ENCODE measurements at regions not wholly inside any gene's neighbourhood (a gene's known extent, or its start where the extent isn't known, plus 50 kb on each side); places are given as distances from the start of the nearest gene placed in this dataset.

- H3K9me3 ChIP-seq (ENCODE audit: control insufficient read depth, low read length, poor library complexity, severe bottlenecking), result no peaks in the 10 kb centered on the region
- no peak overlapping the region for H3K27ac Mint-ChIP-seq
- no peaks in the 10 kb centered on the region for H3K36me3 Mint-ChIP-seq (ENCODE audit: low read depth)
- H3K4me3 Mint-ChIP-seq, result no peak overlapping the region
- H3K4me1 Mint-ChIP-seq, result no peaks in the 10 kb centered on the region
- no peak for DNase-seq
- ATAC-seq, result no peak
- H3K27me3 Mint-ChIP-seq, result peaks cover 42% of the 10 kb centered on the region
Observed at GRCh38 chr4:53809816-53810215, 218.5 kb upstream of the LNX1 start.

DNA sequence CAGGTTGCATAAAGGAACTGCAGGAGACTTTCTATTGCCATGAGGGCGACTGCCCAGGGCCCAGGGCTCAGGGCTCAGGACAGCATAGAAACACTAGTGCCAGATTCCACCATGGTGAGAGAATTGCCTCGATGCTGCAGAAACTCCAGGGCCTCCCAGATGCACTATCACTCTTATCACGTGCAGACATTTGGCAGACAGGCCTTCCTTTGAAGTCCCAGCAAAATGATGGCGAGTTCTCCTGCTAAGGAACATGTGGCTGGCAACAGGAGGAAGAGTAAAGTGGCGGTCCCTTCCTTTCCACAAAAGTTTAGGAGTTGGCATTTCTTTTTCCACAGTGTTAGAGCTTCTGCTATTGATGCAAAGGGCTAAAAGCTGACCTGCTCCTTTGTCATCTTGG is 214.0 kb upstream of the LNX1 start:
- Mint-ChIP-seq H3K4me1 (no peaks in the 10 kb centered on the region), H3K4me3 (no peak overlapping the region), H3K36me3 (ENCODE audit: low read depth) (no peaks in the 10 kb centered on the region), H3K27me3 (peaks cover 25% of the 10 kb centered on the region), H3K27ac (no peak overlapping the region)
- no peaks in the 10 kb centered on the region for H3K9me3 ChIP-seq (ENCODE audit: control insufficient read depth, low read length, poor library complexity, severe bottlenecking)
- DNase-seq, result no peak
- no peak for ATAC-seq

DNA sequence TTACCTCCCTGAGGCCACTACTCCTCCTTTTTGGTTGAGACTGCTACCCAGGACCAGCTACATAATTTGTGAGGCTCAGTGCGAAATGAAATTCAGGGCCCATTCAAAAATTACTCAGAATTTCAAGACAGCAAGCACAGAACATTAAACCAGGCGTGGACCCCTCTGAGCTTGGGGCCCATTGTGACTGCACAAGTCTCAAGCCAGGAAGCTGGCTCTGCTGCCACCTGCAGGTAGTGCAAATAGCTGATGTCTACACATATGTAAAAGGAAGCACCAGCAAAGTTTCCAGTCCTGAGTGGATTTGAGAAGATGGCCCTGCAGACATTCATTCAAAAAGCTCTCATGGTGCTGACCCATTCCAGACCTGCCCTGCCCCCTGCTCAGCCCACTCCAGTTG is 213.4 kb upstream of the LNX1 start:
- Mint-ChIP-seq H3K36me3 (ENCODE audit: low read depth) (no peaks in the 10 kb centered on the region), H3K4me1 (no peaks in the 10 kb centered on the region), H3K4me3 (no peak overlapping the region), H3K27ac (no peak overlapping the region), H3K27me3 (peaks cover 24% of the 10 kb centered on the region)
- DNase-seq, result no peak
- no peak for ATAC-seq
- H3K9me3 ChIP-seq (ENCODE audit: control insufficient read depth, low read length, poor library complexity, severe bottlenecking), result no peaks in the 10 kb centered on the region

DNA sequence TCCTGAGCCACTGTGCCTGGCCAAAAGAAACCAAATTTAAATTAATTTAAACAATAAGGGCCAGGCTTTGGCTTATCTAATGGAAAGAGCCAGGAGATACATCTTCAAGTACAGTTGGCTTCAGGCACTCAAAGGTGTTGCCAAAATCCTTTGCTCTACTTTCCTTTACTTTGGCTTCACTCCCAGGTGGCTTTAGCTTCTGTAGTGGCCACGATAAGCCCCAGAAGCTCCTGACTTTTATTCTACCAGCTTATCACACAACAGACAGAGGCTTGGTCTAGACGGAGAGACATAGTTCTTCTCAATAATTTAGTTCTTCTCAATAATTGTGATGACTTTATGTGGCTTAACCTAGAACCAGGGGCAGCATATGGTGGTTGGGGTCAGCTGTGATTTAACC is 211.2 kb upstream of the LNX1 start:
- no peak overlapping the region for H3K27ac Mint-ChIP-seq
- no peaks in the 10 kb centered on the region for H3K36me3 Mint-ChIP-seq (ENCODE audit: low read depth)
- no peaks in the 10 kb centered on the region for H3K4me1 Mint-ChIP-seq
- no peaks in the 10 kb centered on the region for H3K9me3 ChIP-seq (ENCODE audit: control insufficient read depth, low read length, poor library complexity, severe bottlenecking)
- H3K4me3 Mint-ChIP-seq, result no peak overlapping the region
- DNase-seq, result no peak
- peaks cover 9% of the 10 kb centered on the region for H3K27me3 Mint-ChIP-seq
- no peak for ATAC-seq

DNA sequence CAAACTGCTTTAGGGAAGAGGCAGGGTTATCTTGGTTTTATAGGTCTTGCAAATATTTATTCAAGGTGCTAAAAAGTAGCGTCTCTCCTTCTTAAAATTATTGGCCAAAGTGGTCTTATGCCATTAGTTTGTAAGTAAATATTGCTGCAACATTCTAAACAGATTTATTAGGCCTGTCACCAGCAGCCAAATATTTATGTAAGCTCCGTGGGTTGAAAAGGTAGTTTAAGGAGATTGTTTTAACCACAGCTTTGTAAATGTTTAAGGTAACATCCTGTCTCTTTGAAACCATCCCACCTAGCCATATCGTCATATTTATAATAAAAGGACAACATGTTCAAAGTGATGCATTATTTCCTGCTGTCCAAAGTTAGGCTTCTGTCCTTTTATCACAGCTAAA is 210.1 kb upstream of the LNX1 start:
- no peak for DNase-seq
- no peaks in the 10 kb centered on the region for H3K9me3 ChIP-seq (ENCODE audit: control insufficient read depth, low read length, poor library complexity, severe bottlenecking)
- H3K4me1 Mint-ChIP-seq, result no peaks in the 10 kb centered on the region
- no peak for ATAC-seq
- peaks cover 13% of the 10 kb centered on the region for H3K27me3 Mint-ChIP-seq
- no peak overlapping the region for H3K4me3 Mint-ChIP-seq
- H3K27ac Mint-ChIP-seq, result no peak overlapping the region
- H3K36me3 Mint-ChIP-seq (ENCODE audit: low read depth), result no peaks in the 10 kb centered on the region

GRCh38 chr4:53800741-53801140 is 209.5 kb upstream of the LNX1 start:
- no peaks in the 10 kb centered on the region for H3K4me1 Mint-ChIP-seq
- no peaks in the 10 kb centered on the region for H3K9me3 ChIP-seq (ENCODE audit: control insufficient read depth, low read length, poor library complexity, severe bottlenecking)
- H3K27me3 Mint-ChIP-seq, result peaks cover 13% of the 10 kb centered on the region
- ATAC-seq (no peak), DNase-seq (no peak)
- no peak overlapping the region for H3K27ac Mint-ChIP-seq
- no peaks in the 10 kb centered on the region for H3K36me3 Mint-ChIP-seq (ENCODE audit: low read depth)
- H3K4me3 Mint-ChIP-seq, result no peak overlapping the region

DNA sequence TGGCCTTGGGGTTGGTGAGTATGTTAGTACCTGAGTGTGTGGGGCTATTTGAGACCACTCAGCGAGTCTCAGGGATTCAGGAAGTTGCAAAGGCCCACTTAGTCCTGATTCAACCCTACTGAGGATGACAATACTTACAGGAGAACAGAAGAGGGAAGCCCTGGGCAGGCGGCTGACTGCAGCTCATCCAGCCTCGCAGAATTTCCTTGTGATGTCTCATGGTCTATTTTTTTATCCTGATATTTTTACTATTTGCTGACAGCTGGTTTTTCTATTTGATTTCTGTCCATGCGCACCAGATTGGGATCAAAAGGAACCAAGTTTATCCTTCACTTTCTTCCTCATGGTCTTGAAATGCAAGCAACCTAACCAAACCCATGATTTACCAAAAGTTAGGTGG is 201.8 kb upstream of the LNX1 start:
- Mint-ChIP-seq H3K4me1 (no peaks in the 10 kb centered on the region), H3K4me3 (no peak overlapping the region), H3K27ac (no peak overlapping the region), H3K27me3 (peaks cover 23% of the 10 kb centered on the region), H3K36me3 (ENCODE audit: low read depth) (peaks cover 2% of the 10 kb centered on the region)
- DNase-seq, result no peak
- ATAC-seq, result no peak
- H3K9me3 ChIP-seq (ENCODE audit: control insufficient read depth, low read length, poor library complexity, severe bottlenecking), result no peaks in the 10 kb centered on the region

- no peak for ATAC-seq
- H3K27me3 Mint-ChIP-seq, result peaks cover 18% of the 10 kb centered on the region
- no peak for DNase-seq
- no peak overlapping the region for H3K27ac Mint-ChIP-seq
- no peaks in the 10 kb centered on the region for H3K9me3 ChIP-seq (ENCODE audit: control insufficient read depth, low read length, poor library complexity, severe bottlenecking)
- H3K36me3 Mint-ChIP-seq (ENCODE audit: low read depth), result peaks cover 2% of the 10 kb centered on the region
- no peaks in the 10 kb centered on the region for H3K4me1 Mint-ChIP-seq
- no peak overlapping the region for H3K4me3 Mint-ChIP-seq
Observed at GRCh38 chr4:53790286-53790685, 199.0 kb upstream of the LNX1 start.

DNA sequence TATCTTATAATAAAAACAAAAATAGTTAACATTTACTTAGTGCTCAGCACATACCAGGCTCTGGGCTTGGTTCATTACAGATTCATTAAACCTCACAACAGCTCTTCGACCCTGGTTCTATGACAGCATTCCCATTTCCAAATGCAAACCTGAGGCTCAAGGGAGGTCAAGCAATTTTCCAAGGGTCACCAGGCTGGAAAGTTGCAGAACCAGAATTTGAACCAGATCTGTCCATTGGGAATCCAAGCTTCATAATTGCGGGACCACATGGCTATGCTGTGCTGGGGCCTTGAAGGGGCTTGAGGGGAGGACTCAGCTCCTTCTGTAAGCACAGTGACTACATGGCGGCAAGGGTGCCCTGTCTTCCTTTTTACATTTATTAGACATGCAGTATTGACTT is 197.3 kb upstream of the LNX1 start:
- ATAC-seq (no peak), DNase-seq (no peak)
- Mint-ChIP-seq H3K36me3 (ENCODE audit: low read depth) (no peaks in the 10 kb centered on the region), H3K27me3 (peaks cover 9% of the 10 kb centered on the region), H3K4me1 (no peaks in the 10 kb centered on the region), H3K4me3 (no peak overlapping the region), H3K27ac (no peak overlapping the region)
- no peaks in the 10 kb centered on the region for H3K9me3 ChIP-seq (ENCODE audit: control insufficient read depth, low read length, poor library complexity, severe bottlenecking)

GRCh38 chr4:53788011-53788410 is 196.7 kb upstream of the LNX1 start:
- no peaks in the 10 kb centered on the region for H3K9me3 ChIP-seq (ENCODE audit: control insufficient read depth, low read length, poor library complexity, severe bottlenecking)
- Mint-ChIP-seq H3K36me3 (ENCODE audit: low read depth) (no peaks in the 10 kb centered on the region), H3K27me3 (peaks cover 8% of the 10 kb centered on the region), H3K27ac (no peak overlapping the region), H3K4me3 (no peak overlapping the region), H3K4me1 (no peaks in the 10 kb centered on the region)
- no peak for DNase-seq
- ATAC-seq, result no peak

DNA sequence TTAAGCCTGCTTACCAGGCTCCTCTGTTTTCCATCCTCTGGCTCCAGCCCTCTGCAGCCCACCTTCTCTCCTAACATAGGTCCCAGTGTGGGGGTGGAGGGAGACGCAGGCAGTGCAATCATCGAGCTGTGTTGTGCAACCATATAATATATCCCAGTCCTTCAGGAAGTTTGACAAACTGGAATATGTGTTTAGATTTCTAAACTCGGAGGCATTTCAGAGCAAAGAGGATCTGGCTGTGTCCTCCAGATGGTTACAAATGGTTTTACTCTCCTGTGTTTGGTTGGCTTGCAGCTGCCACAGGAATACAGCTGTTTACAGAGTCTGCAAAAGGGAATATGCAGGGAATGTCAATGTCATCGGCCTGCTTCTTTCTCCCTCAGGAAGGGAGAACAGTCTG is 195.3 kb upstream of the LNX1 start:
- Mint-ChIP-seq H3K4me3 (no peak overlapping the region), H3K4me1 (no peaks in the 10 kb centered on the region), H3K36me3 (ENCODE audit: low read depth) (no peaks in the 10 kb centered on the region), H3K27ac (no peak overlapping the region), H3K27me3 (peaks cover 4% of the 10 kb centered on the region)
- no peak for DNase-seq
- H3K9me3 ChIP-seq (ENCODE audit: control insufficient read depth, low read length, poor library complexity, severe bottlenecking), result no peaks in the 10 kb centered on the region
- ATAC-seq, result no peak

DNA sequence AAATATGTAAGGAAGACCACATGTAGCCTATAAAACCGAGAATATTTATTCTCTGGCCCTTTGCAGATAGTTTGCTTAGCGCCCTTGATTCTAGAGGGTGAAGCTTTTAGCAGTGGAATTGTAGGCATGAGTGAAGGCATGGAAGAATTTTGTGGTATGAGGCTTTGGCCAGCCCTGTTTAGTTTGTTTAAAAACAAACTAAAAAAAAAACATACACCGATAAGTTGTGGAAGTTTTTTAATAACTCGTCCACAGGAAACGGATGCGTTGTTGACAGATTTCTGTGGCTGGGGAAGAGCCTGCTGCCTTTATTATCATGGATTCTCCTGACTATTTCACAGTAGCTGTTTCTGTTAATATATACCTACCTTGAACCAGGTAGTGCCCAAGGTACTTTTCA is 194.7 kb upstream of the LNX1 start:
- H3K9me3 ChIP-seq (ENCODE audit: control insufficient read depth, low read length, poor library complexity, severe bottlenecking), result no peaks in the 10 kb centered on the region
- DNase-seq (no peak), ATAC-seq (no peak)
- Mint-ChIP-seq H3K27me3 (peaks cover 4% of the 10 kb centered on the region), H3K36me3 (ENCODE audit: low read depth) (no peaks in the 10 kb centered on the region), H3K4me1 (no peaks in the 10 kb centered on the region), H3K27ac (no peak overlapping the region), H3K4me3 (no peak overlapping the region)

DNA sequence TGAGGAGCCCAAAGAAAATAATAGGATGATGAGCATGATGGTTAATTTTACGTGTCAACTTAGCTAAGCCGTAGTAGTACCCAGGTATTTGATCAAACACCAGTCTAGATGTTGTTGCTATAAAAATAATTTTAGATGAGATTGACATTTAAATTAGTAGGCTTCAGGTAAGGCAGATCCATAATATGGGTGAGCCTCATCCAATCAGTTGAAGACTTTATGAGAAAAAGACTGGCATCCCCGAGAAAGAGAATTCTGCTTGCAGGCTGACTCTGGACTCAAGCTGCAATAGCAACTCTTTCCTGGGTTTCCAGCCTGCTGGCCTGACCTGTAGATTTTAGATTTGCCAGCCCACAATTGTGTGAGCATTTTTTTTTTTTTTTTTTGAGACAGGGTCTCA is 192.8 kb upstream of the LNX1 start:
- H3K36me3 Mint-ChIP-seq (ENCODE audit: low read depth), result no peaks in the 10 kb centered on the region
- ATAC-seq (no peak), DNase-seq (no peak)
- no peaks in the 10 kb centered on the region for H3K4me1 Mint-ChIP-seq
- peaks cover 2% of the 10 kb centered on the region for H3K27me3 Mint-ChIP-seq
- H3K4me3 Mint-ChIP-seq, result no peak overlapping the region
- no peak overlapping the region for H3K27ac Mint-ChIP-seq
- no peaks in the 10 kb centered on the region for H3K9me3 ChIP-seq (ENCODE audit: control insufficient read depth, low read length, poor library complexity, severe bottlenecking)

DNA sequence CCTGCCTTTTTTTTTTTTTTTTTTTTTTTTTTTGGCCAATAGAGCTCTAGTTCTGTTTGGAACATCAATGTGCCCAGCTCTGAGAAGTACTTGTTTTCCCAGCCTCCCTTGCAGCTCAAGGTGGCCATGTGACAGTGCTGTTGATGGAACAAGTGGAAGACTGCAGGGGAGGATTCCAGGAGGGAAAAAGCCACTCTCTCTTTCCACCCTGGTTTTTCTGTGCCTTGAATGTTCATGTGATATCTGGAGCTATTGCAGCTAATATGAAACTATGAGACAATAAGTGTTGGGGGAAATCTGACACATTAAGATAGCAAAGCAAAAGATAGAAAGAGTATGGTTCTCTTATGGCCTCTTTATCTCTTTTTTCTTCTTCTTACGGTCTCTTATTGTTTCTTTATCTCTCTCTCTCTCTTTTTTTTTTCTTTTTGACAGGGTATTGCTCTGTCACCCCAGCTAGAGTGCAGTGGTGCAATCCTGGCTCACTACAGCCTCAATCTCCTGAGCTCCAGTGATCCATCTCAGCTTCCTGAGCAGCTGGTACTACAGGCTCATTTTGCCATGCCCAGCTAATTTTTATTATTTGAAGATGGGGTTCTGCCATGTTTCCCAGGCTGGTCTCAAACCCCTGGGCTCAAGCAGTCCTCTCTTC is 192.0 kb upstream of the LNX1 start:
- Mint-ChIP-seq H3K4me1 (no peaks in the 10 kb centered on the region), H3K4me3 (no peak overlapping the region), H3K36me3 (ENCODE audit: low read depth) (no peaks in the 10 kb centered on the region), H3K27ac (no peak overlapping the region), H3K27me3 (peaks cover 7% of the 10 kb centered on the region)
- H3K9me3 ChIP-seq (ENCODE audit: control insufficient read depth, low read length, poor library complexity, severe bottlenecking), result no peaks in the 10 kb centered on the region
- no peak for ATAC-seq
- no peak for DNase-seq

Data from T-helper 17 cell (primary cell).